GM12874 (cell line): ENCODE measurements at regions not wholly inside any gene's neighbourhood (a gene's known extent, or its start where the extent isn't known, plus 50 kb on each side); places are given as distances from the start of the nearest gene placed in this dataset.

Experiments
- CTCF ChIP-seq: IDR thresholded peaks from 2 replicates; pipeline ENCODE4 v1.5.1; 2011; ENCODE audit warnings: low read depth, mild to moderate bottlenecking, control low read depth, low read length, moderate library complexity; ENCODE audit not compliant: insufficient read depth

- TF ChIP-seq CTCF: no peak
These were observed 61.0 kb upstream of the PPFIA2 start for GRCh38 chr12:81819991-81820633.

- TF ChIP-seq CTCF: no peak
These were observed 56.5 kb upstream of the PPFIA2 start for GRCh38 chr12:81815611-81816010.

GRCh38 chr12:81811778-81812125 lies 52.6 kb upstream of the PPFIA2 start:
- no peak for TF ChIP-seq CTCF

- TF ChIP-seq CTCF: no peak
These were observed 52.1 kb upstream of the PPFIA2 start for GRCh38 chr12:81811061-81811777.

GRCh38 chr12:81809829-81810595 lies 50.9 kb upstream of the PPFIA2 start:
- no peak for TF ChIP-seq CTCF

- no peak for TF ChIP-seq CTCF
These were observed 50.1 kb upstream of the PPFIA2 start for GRCh38 chr12:81809113-81809777.
